ENCODE measurements at regions not wholly inside any gene's neighbourhood (a gene's known extent, or its start where the extent isn't known, plus 50 kb on each side); places are given as distances from the start of the nearest gene placed in this dataset.
A peak's percentile ranks its signal among the peaks of the same experiment; 100 is the strongest.

DNA sequence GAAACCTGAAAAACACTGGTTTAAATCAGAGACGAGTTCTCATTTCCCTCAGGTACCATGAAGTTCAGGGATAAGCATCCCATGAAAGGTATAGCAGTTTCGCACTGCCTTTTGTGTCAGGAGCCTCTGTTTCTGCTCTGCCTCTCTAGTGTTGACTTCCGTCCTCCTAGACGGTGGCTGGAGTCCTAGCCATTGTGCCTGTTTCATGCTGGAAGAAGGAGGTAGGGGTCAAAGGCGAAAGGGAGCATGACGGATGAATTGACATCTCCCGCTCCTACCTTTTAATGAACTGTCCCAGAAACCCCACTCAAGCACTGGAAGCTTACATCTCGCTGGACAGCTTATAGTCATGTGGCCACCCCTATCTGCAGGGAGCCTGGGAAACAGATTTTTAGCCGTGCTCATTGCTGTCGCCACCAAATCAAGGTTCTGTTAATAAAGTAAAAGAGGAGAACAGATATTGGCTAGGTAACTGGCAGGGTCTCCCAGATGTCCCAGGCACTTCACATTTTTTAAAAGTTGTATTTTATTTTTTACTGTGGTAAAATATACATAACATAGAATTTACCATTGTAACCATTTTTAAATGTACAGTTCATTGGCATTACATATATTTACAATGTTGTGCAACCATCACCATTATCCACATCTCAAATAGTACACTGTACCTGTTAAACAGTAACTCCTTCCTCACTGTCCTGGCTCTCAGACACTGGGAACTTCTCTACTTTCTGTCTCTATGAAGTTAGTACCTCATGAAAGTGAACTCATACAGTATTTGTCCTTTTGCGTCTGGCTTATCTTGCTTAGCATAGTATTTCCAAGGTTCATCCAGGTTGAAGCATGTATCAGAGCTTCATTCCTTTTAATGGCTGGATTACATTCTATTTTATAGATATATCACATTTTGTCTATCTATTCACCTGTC, 55.0 kb upstream of the CTLA4 start (continued):
- TF ChIP-seq, protein P1, sequence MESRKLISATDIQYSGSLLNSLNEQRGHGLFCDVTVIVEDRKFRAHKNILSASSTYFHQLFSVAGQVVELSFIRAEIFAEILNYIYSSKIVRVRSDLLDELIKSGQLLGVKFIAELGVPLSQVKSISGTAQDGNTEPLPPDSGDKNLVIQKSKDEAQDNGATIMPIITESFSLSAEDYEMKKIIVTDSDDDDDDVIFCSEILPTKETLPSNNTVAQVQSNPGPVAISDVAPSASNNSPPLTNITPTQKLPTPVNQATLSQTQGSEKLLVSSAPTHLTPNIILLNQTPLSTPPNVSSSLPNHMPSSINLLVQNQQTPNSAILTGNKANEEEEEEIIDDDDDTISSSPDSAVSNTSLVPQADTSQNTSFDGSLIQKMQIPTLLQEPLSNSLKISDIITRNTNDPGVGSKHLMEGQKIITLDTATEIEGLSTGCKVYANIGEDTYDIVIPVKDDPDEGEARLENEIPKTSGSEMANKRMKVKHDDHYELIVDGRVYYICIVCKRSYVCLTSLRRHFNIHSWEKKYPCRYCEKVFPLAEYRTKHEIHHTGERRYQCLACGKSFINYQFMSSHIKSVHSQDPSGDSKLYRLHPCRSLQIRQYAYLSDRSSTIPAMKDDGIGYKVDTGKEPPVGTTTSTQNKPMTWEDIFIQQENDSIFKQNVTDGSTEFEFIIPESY (CRISPR knock-in tag; IDR thresholded peaks at IDR 0.05): no peak
- no peak for TF ChIP-seq NRL (CRISPR knock-in tag; IDR thresholded peaks at IDR 0.05; ENCODE audit: borderline replicate concordance)
- no peak for TF ChIP-seq SMARCC2 (IDR thresholded peaks at IDR 0.05)
- TF ChIP-seq, protein P2, sequence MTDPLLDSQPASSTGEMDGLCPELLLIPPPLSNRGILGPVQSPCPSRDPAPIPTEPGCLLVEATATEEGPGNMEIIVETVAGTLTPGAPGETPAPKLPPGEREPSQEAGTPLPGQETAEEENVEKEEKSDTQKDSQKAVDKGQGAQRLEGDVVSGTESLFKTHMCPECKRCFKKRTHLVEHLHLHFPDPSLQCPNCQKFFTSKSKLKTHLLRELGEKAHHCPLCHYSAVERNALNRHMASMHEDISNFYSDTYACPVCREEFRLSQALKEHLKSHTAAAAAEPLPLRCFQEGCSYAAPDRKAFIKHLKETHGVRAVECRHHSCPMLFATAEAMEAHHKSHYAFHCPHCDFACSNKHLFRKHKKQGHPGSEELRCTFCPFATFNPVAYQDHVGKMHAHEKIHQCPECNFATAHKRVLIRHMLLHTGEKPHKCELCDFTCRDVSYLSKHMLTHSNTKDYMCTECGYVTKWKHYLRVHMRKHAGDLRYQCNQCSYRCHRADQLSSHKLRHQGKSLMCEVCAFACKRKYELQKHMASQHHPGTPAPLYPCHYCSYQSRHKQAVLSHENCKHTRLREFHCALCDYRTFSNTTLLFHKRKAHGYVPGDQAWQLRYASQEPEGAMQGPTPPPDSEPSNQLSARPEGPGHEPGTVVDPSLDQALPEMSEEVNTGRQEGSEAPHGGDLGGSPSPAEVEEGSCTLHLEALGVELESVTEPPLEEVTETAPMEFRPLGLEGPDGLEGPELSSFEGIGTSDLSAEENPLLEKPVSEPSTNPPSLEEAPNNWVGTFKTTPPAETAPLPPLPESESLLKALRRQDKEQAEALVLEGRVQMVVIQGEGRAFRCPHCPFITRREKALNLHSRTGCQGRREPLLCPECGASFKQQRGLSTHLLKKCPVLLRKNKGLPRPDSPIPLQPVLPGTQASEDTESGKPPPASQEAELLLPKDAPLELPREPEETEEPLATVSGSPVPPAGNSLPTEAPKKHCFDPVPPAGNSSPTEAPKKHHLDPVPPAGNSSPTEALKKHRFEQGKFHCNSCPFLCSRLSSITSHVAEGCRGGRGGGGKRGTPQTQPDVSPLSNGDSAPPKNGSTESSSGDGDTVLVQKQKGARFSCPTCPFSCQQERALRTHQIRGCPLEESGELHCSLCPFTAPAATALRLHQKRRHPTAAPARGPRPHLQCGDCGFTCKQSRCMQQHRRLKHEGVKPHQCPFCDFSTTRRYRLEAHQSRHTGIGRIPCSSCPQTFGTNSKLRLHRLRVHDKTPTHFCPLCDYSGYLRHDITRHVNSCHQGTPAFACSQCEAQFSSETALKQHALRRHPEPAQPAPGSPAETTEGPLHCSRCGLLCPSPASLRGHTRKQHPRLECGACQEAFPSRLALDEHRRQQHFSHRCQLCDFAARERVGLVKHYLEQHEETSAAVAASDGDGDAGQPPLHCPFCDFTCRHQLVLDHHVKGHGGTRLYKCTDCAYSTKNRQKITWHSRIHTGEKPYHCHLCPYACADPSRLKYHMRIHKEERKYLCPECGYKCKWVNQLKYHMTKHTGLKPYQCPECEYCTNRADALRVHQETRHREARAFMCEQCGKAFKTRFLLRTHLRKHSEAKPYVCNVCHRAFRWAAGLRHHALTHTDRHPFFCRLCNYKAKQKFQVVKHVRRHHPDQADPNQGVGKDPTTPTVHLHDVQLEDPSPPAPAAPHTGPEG (CRISPR knock-in tag; IDR thresholded peaks at IDR 0.05): peak; percentile 24; the same call in 1 of the 2 replicates
- TF ChIP-seq, protein P3, sequence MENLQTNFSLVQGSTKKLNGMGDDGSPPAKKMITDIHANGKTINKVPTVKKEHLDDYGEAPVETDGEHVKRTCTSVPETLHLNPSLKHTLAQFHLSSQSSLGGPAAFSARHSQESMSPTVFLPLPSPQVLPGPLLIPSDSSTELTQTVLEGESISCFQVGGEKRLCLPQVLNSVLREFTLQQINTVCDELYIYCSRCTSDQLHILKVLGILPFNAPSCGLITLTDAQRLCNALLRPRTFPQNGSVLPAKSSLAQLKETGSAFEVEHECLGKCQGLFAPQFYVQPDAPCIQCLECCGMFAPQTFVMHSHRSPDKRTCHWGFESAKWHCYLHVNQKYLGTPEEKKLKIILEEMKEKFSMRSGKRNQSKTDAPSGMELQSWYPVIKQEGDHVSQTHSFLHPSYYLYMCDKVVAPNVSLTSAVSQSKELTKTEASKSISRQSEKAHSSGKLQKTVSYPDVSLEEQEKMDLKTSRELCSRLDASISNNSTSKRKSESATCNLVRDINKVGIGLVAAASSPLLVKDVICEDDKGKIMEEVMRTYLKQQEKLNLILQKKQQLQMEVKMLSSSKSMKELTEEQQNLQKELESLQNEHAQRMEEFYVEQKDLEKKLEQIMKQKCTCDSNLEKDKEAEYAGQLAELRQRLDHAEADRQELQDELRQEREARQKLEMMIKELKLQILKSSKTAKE (CRISPR knock-in tag; IDR thresholded peaks at IDR 0.05; ENCODE audit: borderline replicate concordance): no peak
- TF ChIP-seq ZNF333 (CRISPR knock-in tag; IDR thresholded peaks at IDR 0.05; ENCODE audit: borderline replicate concordance): no peak
- no peak for TF ChIP-seq TCF12 (IDR thresholded peaks at IDR 0.05)
- TF ChIP-seq TCF12 (CRISPR knock-in tag; IDR thresholded peaks at IDR 0.05): no peak
- TF ChIP-seq POLR2AphosphoS5 (IDR thresholded peaks at IDR 0.05; ENCODE audit: low read depth, low read length): peak; percentile 68
- TF ChIP-seq TBL1XR1 (IDR thresholded peaks at IDR 0.05; ENCODE audit: borderline replicate concordance, low read length, partially characterized antibody): no peak
- TF ChIP-seq ELF1 (CRISPR knock-in tag; IDR thresholded peaks at IDR 0.05): no peak
- no peak for TF ChIP-seq ZC3H4 (CRISPR knock-in tag; IDR thresholded peaks at IDR 0.05; ENCODE audit: borderline replicate concordance)
- no peak for TF ChIP-seq MED8 (CRISPR knock-in tag; IDR thresholded peaks at IDR 0.05; ENCODE audit: insufficient replicate concordance)
- TF ChIP-seq ZMAT3 (CRISPR knock-in tag; conservative IDR thresholded peaks at IDR 0.05): 0 out of 2 replicates have a peak, but pooled peaks have one; percentile 36
- TF ChIP-seq, protein P4, sequence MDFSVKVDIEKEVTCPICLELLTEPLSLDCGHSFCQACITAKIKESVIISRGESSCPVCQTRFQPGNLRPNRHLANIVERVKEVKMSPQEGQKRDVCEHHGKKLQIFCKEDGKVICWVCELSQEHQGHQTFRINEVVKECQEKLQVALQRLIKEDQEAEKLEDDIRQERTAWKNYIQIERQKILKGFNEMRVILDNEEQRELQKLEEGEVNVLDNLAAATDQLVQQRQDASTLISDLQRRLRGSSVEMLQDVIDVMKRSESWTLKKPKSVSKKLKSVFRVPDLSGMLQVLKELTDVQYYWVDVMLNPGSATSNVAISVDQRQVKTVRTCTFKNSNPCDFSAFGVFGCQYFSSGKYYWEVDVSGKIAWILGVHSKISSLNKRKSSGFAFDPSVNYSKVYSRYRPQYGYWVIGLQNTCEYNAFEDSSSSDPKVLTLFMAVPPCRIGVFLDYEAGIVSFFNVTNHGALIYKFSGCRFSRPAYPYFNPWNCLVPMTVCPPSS (IDR thresholded peaks at IDR 0.05): no peak
- TF ChIP-seq, protein P5, sequence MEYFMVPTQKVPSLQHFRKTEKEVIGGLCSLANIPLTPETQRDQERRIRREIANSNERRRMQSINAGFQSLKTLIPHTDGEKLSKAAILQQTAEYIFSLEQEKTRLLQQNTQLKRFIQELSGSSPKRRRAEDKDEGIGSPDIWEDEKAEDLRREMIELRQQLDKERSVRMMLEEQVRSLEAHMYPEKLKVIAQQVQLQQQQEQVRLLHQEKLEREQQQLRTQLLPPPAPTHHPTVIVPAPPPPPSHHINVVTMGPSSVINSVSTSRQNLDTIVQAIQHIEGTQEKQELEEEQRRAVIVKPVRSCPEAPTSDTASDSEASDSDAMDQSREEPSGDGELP (IDR thresholded peaks at IDR 0.05; ENCODE audit: borderline replicate concordance, low read depth): no peak; the same call in 1 of the 2 replicates
- TF ChIP-seq SMYD3 (CRISPR knock-in tag; IDR thresholded peaks at IDR 0.05): no peak

Data from HepG2 (cell line).